ENCODE measurements at regions not wholly inside any gene's neighbourhood (a gene's known extent, or its start where the extent isn't known, plus 50 kb on each side); places are given as distances from the start of the nearest gene placed in this dataset.

GRCh38 chr18:67639872-67640271 is 123.4 kb upstream of the DSEL start:
- no peak for DNase-seq

DNA sequence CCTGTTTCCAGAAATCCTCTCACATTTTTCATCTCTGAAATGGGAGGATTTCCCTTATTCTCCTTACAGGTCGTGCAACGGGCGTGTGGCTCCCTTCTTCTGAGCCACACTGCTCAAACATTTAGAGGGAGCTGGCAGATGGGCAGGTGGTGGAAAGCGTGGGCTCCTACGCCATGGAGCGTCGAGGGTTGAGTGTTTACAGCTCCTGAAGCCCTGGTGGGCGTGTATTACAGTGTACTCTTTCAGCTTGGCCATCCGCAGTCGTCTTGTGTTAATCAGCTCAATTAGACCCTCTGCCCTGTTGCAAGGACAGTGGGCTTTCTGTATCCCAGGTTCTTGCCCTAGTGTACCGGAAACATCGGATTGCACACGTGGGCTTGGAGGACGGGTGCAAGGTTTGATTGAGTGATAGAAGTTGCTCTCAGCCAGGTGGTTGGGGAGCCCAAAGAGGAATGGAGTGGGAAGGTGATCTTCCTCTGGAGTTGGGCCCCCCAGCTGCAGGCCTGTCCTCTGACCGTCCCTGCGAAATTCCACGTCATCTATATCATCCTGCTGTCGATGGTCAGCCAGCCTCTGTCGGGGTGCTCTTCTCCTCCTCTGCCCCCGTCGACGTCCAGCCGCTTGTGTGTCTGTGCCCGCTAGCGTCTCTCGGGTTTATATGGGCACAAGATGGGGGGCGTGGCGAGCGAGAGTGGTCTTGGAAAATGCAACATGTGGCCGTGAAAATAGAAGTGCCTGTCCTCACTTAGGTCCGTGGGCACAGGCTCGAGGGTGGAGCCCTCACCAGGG is 120.3 kb upstream of the DSEL start:
- no peak for DNase-seq

GRCh38 chr18:67634631-67635338 is 118.3 kb upstream of the DSEL start:
- no peak for DNase-seq

- DNase-seq: no peak
These were observed 117.4 kb upstream of the DSEL start for GRCh38 chr18:67633939-67634338.

DNA sequence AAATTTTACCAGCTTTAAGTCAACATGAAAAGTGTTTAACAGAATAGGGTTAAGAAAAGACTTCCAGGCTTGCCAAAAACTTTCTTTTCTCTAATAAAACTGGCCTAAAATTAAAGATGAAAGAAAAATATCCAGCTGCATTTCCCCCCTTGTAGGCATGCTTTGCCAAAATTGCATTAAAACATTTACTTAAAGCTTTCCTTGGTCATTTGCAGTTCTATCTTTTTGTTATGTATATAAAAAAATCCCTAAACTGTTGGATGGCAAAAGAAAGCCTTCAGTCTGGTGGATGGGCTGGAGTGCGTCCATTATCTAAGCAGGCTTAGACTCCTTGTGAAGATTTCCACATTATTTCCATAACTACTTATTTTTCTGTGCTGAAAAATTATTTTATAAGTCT is 105.4 kb upstream of the DSEL start:
- no peak for DNase-seq

DNA sequence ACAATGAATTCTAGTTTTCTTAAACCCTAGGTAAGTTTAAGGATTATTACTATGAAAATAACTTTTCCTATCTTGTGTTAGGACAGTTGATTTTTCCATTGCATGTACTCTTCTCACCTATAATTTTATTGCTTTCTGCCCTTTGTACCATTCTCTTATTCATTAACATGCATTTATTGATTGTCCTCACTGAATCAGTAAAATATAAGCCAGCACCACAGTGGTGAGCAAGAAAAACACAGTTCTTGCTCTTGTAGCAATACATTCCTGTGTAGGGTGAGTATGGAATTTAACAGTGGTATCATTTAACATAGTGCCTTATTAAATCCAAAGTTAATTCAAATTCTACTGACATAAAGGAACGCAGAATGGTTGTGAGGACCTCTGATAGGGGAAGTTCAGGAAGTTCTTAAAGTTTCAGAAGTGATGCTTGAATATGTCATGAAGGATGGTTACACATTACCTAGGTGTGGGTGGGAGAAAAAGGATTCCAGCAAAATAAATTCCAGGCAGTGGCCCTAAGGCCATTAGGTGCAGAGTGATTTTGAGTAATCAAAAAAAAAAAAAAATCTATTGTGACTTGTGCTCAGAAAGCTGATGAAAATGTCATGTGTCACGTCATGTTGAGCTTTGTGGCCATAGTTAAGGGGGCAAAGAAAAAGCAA is 104.7 kb upstream of the DSEL start:
- DNase-seq: no peak

- DNase-seq: no peak
These were observed 101.5 kb upstream of the DSEL start for GRCh38 chr18:67618061-67618460.

GRCh38 chr18:67615876-67616275 is 99.4 kb upstream of the DSEL start:
- DNase-seq: no peak

- DNase-seq: no peak
These were observed 97.2 kb upstream of the DSEL start for GRCh38 chr18:67613731-67614130.

DNA sequence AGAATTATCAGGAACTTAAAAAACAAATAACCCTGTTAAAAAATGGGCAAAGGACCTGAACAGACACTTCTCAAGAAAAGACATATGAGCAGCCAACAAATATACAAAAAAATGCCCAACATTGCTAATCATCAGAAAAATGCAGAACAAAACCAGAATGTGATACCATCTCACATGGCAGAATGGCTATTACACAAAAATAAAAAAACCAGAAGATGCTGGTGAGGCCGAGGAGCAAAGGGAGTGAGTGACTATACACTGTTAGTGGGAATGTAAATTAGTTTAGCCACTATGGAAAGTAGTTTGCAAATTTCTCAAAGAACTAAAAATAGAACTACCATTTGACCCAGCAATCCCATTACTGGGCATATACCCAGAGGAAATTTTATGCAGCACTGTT is 95.8 kb upstream of the DSEL start:
- DNase-seq: no peak

- no peak for DNase-seq
These were observed 92.2 kb upstream of the DSEL start for GRCh38 chr18:67608615-67609273.

GRCh38 chr18:67608191-67608590 is 91.7 kb upstream of the DSEL start:
- no peak for DNase-seq

- no peak for DNase-seq
These were observed 84.0 kb upstream of the DSEL start for GRCh38 chr18:67600181-67601180.

DNA sequence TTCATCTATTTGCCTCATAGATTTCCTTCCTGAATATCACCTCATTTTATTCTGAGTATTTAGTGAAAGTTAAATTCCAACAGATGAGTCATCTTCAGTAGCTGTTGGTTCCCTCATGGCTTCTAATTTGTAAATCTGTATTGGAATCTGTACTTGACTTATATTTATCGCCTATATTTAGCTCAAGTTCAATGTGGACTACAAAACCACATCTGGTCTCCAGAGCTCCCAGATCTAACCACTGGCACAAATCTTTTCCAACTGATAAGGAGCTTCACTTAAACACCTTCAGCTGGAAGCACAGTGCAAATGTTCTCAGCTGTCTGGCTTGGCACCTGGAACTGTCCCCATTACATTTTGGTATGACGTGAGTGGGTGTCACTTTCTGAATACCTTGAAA is 82.8 kb upstream of the DSEL start:
- DNase-seq: no peak

DNA sequence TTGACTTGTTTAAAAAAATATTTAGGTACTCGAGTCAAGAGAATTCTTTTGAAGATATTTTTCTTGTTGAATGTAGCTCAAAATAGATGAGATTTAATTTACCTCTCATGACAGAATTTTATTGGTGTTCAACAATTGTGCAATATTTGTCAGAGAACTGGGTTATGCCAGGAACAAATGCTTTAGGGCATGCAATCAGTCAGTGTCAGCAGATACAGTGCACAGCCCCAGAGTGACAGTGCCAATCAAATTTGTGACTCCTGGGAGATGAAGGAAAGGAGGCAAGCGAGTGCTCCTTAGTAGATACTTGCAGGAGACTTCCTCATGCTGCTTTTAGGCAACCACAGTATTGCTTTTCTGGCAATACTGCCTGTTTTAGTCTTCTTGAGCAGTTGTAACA is 81.2 kb upstream of the DSEL start:
- no peak for DNase-seq

- no peak for DNase-seq
These were observed 79.5 kb upstream of the DSEL start for GRCh38 chr18:67596003-67596402.

- DNase-seq: no peak
These were observed 74.1 kb upstream of the DSEL start for GRCh38 chr18:67590571-67591141.

- no peak for DNase-seq
These were observed 72.8 kb upstream of the DSEL start for GRCh38 chr18:67589325-67589724.

DNA sequence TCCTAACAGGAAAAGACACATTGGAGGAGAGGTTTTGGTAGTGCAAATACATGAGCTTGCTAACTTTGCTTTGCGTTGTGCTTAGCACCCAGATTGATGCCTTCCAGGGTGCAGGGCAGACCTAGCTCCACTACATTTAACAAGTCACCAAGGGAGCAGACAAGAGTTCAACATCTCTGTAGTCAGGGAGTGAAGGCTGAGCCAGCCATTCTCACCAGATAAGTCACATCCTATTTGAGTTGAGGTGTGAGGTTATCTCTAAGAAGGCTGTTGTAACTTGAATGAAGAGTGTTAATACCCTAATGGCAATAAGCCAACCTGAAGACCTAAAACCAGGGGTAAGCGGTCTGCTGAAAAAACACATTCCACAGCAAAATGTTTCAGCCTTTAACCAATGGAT is 69.6 kb upstream of the DSEL start:
- no peak for DNase-seq

DNA sequence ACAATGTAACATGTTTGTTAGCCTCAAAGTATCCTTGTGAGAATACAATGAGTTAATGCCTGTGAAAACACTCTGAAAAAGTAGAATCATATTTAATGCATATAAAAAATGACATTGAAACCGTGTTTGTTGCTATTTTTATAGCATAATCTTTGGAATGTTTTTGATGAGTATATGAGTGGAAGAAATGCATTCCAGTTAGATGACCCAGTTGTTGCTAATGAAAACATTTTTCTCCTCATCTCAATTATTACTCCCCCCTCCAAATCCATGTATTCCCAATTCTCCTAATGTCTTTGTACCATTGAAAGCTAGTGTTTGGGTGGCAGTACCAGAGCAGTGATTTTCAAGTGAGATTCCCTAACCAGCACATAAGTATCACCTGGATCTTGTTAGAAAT is 67.1 kb upstream of the DSEL start:
- DNase-seq: no peak

DNA sequence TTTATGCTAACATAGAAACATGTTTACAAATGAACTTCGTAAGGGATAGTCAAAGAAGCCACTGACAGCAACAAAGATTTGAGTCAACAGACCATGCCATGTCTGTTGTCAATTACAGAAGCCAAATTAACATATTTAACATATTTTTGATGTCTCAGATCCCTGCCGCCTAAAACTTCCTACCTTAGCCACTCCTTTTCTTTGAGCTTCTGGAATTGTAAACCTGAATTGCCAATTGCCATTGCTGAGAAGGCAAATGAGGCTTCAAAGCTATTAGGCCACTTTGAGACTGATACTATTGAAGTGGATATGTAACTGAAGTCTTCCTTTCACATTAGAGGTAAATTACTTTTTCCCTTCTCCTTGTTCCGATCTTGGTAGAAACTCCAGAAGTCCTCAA is 66.0 kb upstream of the DSEL start:
- DNase-seq: no peak
